ENCODE measurements at regions not wholly inside any gene's neighbourhood (a gene's known extent, or its start where the extent isn't known, plus 50 kb on each side); places are given as distances from the start of the nearest gene placed in this dataset.
"Not testable (repeated sequence)": the region's sequence is repeated elsewhere in the genome, so short reads cannot be mapped to it uniquely, and the experiment has no call there.

GRCh38 chr5:25263507-25263906 lies 618.7 kb upstream of the CDH10 start:
- not testable (repeated sequence) for TF ChIP-seq SP1 (IDR thresholded peaks at IDR 0.05); ELF4 (IDR thresholded peaks at IDR 0.05); FOXA1 (IDR thresholded peaks at IDR 0.05); CTBP1 (IDR thresholded peaks at IDR 0.05; ENCODE audit: borderline replicate concordance)
